T-helper 2 cell treated with Interferon-gamma antibody and Interleukin-4, amounts not matched to agents 5 μg/mL and 100 μg/mL, for 36 hours (primary cell): ENCODE measurements at regions not wholly inside any gene's neighbourhood (a gene's known extent, or its start where the extent isn't known, plus 50 kb on each side); places are given as distances from the start of the nearest gene placed in this dataset.

ENCODE experiments used
- DNase-seq: peaks from one replicate; pipeline ENCODE4 v3.0.0; 2021; ENCODE audit warnings: low spot score
- H3K27ac Mint-ChIP-seq: one replicate; pipeline ENCODE4 v1.8.0; 2021; ENCODE audit warnings: mild to moderate bottlenecking, mixed read lengths
- H3K27me3 Mint-ChIP-seq: one replicate; pipeline ENCODE4 v1.8.0; 2021; ENCODE audit warnings: low read depth, mixed read lengths
- H3K36me3 Mint-ChIP-seq: one replicate; pipeline ENCODE4 v1.8.0; 2021; ENCODE audit warnings: low read depth, mixed read lengths
- H3K4me1 Mint-ChIP-seq: one replicate; pipeline ENCODE4 v1.8.0; 2021; ENCODE audit warnings: low read depth, mixed read lengths
- H3K4me3 Mint-ChIP-seq: one replicate; pipeline ENCODE4 v1.8.0; 2022; ENCODE audit warnings: mild to moderate bottlenecking, moderate library complexity, mixed read lengths
- H3K9me3 Mint-ChIP-seq: one replicate; pipeline ENCODE4 v1.8.0; 2021; ENCODE audit warnings: mixed read lengths

DNA sequence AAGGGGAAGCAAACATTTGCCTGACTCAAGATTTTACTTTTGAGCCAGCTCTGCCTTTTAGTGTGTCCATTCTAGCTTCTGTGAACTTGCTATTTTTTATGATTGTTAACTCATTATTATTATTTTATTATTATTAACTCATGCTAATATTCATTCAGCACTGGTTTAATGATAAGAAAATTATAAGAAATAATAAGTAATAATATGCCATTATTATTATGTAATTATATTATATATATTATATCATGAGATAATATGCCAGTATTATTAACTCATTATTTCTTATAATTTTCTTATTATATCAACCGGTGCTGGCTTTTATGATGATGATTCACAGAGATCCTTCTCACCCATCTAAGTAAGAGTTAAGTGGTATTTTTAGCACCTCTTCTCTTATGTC lies 79.3 kb upstream of the NPVF start:
- Mint-ChIP-seq H3K9me3 (no peaks in the 10 kb centered on the region), H3K4me1 (no peaks in the 10 kb centered on the region), H3K27ac (no peak overlapping the region), H3K36me3 (no peaks in the 10 kb centered on the region), H3K27me3 (peaks cover 12% of the 10 kb centered on the region), H3K4me3 (no peak overlapping the region)
- no peak for DNase-seq

DNA sequence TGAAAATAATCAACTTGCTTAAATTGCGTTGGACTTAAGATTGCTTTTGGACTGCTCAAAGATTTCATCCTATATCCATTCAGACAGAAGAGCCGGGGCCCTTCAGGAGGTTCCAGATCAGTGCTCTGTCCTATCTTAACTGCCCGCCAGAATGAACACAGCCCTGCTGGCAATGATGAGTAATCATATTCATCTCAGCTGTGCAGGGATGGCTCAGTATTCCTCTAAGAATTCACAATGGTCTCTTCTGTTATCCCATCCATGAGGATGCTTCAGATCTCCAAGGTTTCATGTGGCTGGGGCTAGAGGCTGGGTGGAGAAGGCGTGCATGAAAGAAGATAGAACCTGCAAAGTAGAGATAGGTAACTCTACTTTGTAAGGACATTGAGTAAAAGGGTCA lies 80.0 kb upstream of the NPVF start:
- H3K27me3 Mint-ChIP-seq: peaks cover 10% of the 10 kb centered on the region
- H3K27ac Mint-ChIP-seq: no peak overlapping the region
- no peak overlapping the region for H3K4me3 Mint-ChIP-seq
- no peaks in the 10 kb centered on the region for H3K4me1 Mint-ChIP-seq
- DNase-seq: no peak
- no peaks in the 10 kb centered on the region for H3K36me3 Mint-ChIP-seq
- no peaks in the 10 kb centered on the region for H3K9me3 Mint-ChIP-seq

- Mint-ChIP-seq H3K27me3 (peaks cover 6% of the 10 kb centered on the region), H3K36me3 (no peaks in the 10 kb centered on the region), H3K27ac (no peak overlapping the region), H3K4me1 (no peaks in the 10 kb centered on the region), H3K9me3 (no peaks in the 10 kb centered on the region), H3K4me3 (no peak overlapping the region)
- DNase-seq: no peak
Measured at GRCh38 chr7:25308906-25309705, 80.8 kb upstream of the NPVF start.

GRCh38 chr7:25310896-25311295 lies 82.6 kb upstream of the NPVF start:
- no peak overlapping the region for H3K4me3 Mint-ChIP-seq
- DNase-seq: no peak
- no peaks in the 10 kb centered on the region for H3K27me3 Mint-ChIP-seq
- no peaks in the 10 kb centered on the region for H3K9me3 Mint-ChIP-seq
- H3K4me1 Mint-ChIP-seq: no peaks in the 10 kb centered on the region
- no peak overlapping the region for H3K27ac Mint-ChIP-seq
- no peaks in the 10 kb centered on the region for H3K36me3 Mint-ChIP-seq

GRCh38 chr7:25311346-25311745 lies 83.1 kb upstream of the NPVF start:
- H3K36me3 Mint-ChIP-seq: no peaks in the 10 kb centered on the region
- no peak for DNase-seq
- H3K9me3 Mint-ChIP-seq: no peaks in the 10 kb centered on the region
- H3K4me3 Mint-ChIP-seq: no peak overlapping the region
- no peaks in the 10 kb centered on the region for H3K4me1 Mint-ChIP-seq
- no peak overlapping the region for H3K27ac Mint-ChIP-seq
- no peaks in the 10 kb centered on the region for H3K27me3 Mint-ChIP-seq

- H3K4me3 Mint-ChIP-seq: no peak overlapping the region
- DNase-seq: no peak
- no peaks in the 10 kb centered on the region for H3K9me3 Mint-ChIP-seq
- H3K4me1 Mint-ChIP-seq: no peaks in the 10 kb centered on the region
- H3K36me3 Mint-ChIP-seq: no peaks in the 10 kb centered on the region
- no peak overlapping the region for H3K27ac Mint-ChIP-seq
- H3K27me3 Mint-ChIP-seq: peaks cover 2% of the 10 kb centered on the region
Measured at GRCh38 chr7:25312968-25313367, 84.7 kb upstream of the NPVF start.

DNA sequence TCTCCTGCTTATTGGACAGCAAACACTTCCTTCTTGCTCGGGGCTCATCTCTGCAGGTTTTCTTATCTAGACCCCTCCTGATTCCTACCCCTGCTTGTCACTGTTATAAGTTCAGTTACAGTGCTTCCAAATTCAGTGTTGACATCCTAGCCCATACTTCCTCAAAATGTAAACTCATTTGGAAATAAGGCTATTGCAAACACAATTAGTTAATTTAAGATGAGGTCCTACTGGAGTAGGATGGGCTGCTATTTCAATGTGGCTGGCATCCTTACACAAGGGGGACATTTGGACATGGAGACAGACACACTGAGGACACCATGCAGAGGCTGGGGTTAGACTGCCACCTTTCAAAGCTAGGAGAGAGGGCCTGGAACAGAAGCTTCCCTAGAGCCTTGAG lies 85.2 kb upstream of the NPVF start:
- Mint-ChIP-seq H3K4me1 (no peaks in the 10 kb centered on the region), H3K36me3 (no peaks in the 10 kb centered on the region), H3K27me3 (peaks cover 2% of the 10 kb centered on the region), H3K4me3 (no peak overlapping the region), H3K9me3 (no peaks in the 10 kb centered on the region), H3K27ac (no peak overlapping the region)
- no peak for DNase-seq

DNA sequence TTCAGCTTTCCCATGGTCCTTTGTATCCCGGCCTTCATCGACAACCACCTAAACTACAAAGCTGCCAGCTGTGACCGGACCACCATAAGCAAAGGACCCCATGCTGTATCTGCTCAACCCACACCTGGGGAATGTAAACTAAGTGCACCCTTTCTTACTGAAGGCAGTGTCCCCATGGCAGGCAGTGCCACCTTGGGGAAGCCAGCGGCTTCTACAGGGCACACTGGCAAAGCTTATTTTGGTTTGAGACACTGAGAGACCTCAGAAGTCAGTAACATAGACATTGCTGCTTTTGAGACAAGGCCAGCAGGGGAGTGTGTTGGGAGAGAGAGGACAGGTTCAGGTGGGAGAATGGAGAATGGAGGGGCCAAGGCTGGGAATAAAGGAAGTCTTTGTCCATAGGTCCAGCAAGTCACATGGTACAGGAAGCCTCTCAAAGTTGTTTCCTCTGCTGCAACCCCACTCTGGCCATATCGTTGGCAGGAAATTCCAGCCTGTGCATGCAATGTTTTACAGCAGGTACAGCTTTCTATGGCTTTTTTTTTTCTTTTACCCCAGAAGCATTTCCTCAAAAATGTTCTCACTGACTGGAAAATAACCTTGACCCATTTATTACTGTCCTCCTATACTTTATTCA lies 85.9 kb upstream of the NPVF start:
- Mint-ChIP-seq H3K4me1 (no peaks in the 10 kb centered on the region), H3K27ac (no peak overlapping the region), H3K36me3 (no peaks in the 10 kb centered on the region), H3K4me3 (no peak overlapping the region), H3K27me3 (peaks cover 2% of the 10 kb centered on the region), H3K9me3 (no peaks in the 10 kb centered on the region)
- no peak for DNase-seq

DNA sequence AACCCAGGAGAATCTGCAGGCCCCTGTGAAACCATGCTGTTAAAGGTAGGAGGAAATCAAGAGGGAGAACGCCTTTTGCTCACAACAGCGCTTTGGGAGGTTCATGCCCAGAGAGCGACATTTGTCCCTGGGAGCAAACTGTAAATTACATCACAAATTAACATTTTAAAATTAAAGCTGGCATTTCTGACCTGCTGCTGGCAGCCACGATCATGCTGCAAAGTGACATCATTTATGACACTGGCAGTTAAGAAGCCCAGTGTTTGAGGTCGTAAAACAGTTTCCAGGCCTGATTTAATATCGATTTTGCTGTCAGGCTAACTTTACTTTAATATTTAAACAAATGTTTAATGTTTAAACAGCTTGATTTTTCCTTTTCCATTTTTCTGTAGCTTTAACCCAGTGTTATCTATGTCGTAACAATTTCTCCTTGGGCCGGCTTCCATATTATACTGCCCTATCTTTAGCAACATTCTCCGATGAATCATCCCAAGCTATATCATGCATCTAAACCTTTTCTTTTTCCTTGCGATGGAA lies 86.5 kb upstream of the NPVF start:
- Mint-ChIP-seq H3K4me3 (no peak overlapping the region), H3K4me1 (no peaks in the 10 kb centered on the region), H3K9me3 (no peaks in the 10 kb centered on the region), H3K36me3 (no peaks in the 10 kb centered on the region), H3K27ac (no peak overlapping the region), H3K27me3 (peaks cover 2% of the 10 kb centered on the region)
- DNase-seq: no peak

DNA sequence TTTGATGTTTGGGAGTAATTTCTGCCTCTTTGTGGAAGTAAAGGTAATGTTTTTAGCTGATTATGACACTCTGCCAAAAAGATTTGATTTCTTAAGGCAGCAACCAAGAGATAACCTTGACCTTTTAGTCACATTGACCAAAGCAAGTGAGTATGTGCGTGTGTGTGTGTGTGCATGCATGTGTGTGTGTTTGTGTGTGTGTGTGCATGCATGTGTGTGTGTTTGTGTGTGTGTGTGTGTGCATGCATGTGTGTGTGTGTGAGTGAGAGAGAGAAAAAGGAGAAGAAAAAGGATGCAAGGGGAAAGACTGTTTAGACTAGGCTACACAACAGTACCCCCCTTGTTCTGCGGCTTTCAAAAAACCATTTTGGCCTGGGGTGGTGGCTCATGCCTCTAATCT lies 88.1 kb upstream of the NPVF start:
- DNase-seq: no peak
- H3K27ac Mint-ChIP-seq: no peak overlapping the region
- H3K9me3 Mint-ChIP-seq: no peaks in the 10 kb centered on the region
- H3K4me3 Mint-ChIP-seq: no peak overlapping the region
- H3K36me3 Mint-ChIP-seq: no peaks in the 10 kb centered on the region
- peaks cover 4% of the 10 kb centered on the region for H3K27me3 Mint-ChIP-seq
- no peaks in the 10 kb centered on the region for H3K4me1 Mint-ChIP-seq

- H3K36me3 Mint-ChIP-seq: no peaks in the 10 kb centered on the region
- H3K4me3 Mint-ChIP-seq: no peak overlapping the region
- H3K9me3 Mint-ChIP-seq: no peaks in the 10 kb centered on the region
- no peak for DNase-seq
- H3K27ac Mint-ChIP-seq: no peak overlapping the region
- peaks cover 8% of the 10 kb centered on the region for H3K27me3 Mint-ChIP-seq
- no peaks in the 10 kb centered on the region for H3K4me1 Mint-ChIP-seq
Measured at GRCh38 chr7:25318047-25318446, 89.8 kb upstream of the NPVF start.

DNA sequence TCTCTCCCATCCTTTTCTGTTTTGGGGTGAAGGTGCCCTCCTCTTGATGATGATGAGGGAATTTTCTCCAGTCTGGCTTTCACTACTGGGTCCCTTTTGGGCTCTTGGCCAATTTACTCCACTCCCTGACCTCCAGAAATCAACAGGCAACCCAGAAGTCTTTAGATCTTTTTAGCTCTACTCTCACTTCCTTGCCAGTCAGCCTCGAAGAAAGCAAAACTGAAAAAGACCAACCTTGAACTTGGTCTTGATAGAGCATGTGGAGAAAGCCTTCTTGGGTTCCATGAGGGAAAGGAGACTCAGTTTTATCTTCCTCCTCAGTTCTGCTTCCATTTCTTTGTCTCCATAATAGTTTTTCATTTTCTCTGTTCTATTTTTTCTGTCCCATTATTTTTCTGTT lies 91.4 kb upstream of the NPVF start:
- Mint-ChIP-seq H3K9me3 (no peaks in the 10 kb centered on the region), H3K36me3 (no peaks in the 10 kb centered on the region), H3K4me1 (no peaks in the 10 kb centered on the region), H3K27ac (no peak overlapping the region), H3K27me3 (peaks cover 8% of the 10 kb centered on the region), H3K4me3 (no peak overlapping the region)
- DNase-seq: no peak

GRCh38 chr7:25320791-25321190 lies 92.5 kb upstream of the NPVF start:
- DNase-seq: no peak
- no peak overlapping the region for H3K27ac Mint-ChIP-seq
- peaks cover 8% of the 10 kb centered on the region for H3K27me3 Mint-ChIP-seq
- H3K4me3 Mint-ChIP-seq: no peak overlapping the region
- H3K36me3 Mint-ChIP-seq: no peaks in the 10 kb centered on the region
- H3K9me3 Mint-ChIP-seq: no peaks in the 10 kb centered on the region
- H3K4me1 Mint-ChIP-seq: no peaks in the 10 kb centered on the region

DNA sequence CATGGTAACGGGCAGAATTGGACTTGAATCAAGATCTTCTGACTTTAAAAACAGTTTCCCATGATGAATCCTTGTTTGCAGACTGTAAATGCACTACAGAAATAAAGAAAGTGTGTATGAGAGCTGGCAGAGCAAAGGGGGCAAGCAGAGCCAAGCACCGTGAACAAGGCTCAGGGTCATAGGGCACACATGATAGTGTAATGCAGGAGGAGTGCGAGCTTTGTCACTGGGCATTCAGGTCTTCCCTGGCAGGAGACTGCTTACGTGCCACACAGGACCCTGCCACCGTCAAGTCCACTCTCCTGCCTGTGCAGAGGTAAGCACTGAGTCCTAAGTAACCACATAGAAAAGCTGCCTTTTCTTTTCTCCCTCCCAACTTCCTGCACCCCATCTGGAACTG lies 93.1 kb upstream of the NPVF start:
- H3K4me1 Mint-ChIP-seq: peaks cover 1% of the 10 kb centered on the region
- H3K9me3 Mint-ChIP-seq: no peaks in the 10 kb centered on the region
- H3K27ac Mint-ChIP-seq: no peak overlapping the region
- no peak overlapping the region for H3K4me3 Mint-ChIP-seq
- no peaks in the 10 kb centered on the region for H3K36me3 Mint-ChIP-seq
- DNase-seq: no peak
- peaks cover 8% of the 10 kb centered on the region for H3K27me3 Mint-ChIP-seq
